Astrocyte of the spinal cord (primary cell): ENCODE measurements at regions not wholly inside any gene's neighbourhood (a gene's known extent, or its start where the extent isn't known, plus 50 kb on each side); places are given as distances from the start of the nearest gene placed in this dataset.

Source experiments
- DNase-seq: peaks from one replicate; pipeline ENCODE4 v3.0.0; 2011; ENCODE audit warnings: low read depth, low spot score
- H3K4me3 ChIP-seq: 2 replicates; pipeline ENCODE4 v1.5.1; 2011; ENCODE audit warnings: low read depth, mild to moderate bottlenecking, low read length, moderate library complexity
- in situ Hi-C: cut with HindIII; loops from 2 replicates; pipeline ENCODE4 v1.10.0; 2017; ENCODE audit warnings: low sequenced_read_pairs
- TF ChIP-seq, protein P1 (sequence below): IDR thresholded peaks from 2 replicates; pipeline ENCODE4 v1.5.1; 2012; ENCODE audit warnings: low read depth, mild to moderate bottlenecking, low read length, inconsistent platforms

GRCh38 chr15:50830477-50831354 lies 65.2 kb upstream of the SPPL2A start:
- no peak for DNase-seq
- in situ Hi-C loops = no loop called here
- TF ChIP-seq, protein P1, sequence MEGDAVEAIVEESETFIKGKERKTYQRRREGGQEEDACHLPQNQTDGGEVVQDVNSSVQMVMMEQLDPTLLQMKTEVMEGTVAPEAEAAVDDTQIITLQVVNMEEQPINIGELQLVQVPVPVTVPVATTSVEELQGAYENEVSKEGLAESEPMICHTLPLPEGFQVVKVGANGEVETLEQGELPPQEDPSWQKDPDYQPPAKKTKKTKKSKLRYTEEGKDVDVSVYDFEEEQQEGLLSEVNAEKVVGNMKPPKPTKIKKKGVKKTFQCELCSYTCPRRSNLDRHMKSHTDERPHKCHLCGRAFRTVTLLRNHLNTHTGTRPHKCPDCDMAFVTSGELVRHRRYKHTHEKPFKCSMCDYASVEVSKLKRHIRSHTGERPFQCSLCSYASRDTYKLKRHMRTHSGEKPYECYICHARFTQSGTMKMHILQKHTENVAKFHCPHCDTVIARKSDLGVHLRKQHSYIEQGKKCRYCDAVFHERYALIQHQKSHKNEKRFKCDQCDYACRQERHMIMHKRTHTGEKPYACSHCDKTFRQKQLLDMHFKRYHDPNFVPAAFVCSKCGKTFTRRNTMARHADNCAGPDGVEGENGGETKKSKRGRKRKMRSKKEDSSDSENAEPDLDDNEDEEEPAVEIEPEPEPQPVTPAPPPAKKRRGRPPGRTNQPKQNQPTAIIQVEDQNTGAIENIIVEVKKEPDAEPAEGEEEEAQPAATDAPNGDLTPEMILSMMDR = no peak
- H3K4me3 ChIP-seq = no peak overlapping the region

GRCh38 chr15:50828610-50829206 lies 63.2 kb upstream of the SPPL2A start:
- DNase-seq = peak; percentile 88
- TF ChIP-seq, protein P1 = no peak
- H3K4me3 ChIP-seq = no peak overlapping the region
- in situ Hi-C loops = no loop called here

DNA sequence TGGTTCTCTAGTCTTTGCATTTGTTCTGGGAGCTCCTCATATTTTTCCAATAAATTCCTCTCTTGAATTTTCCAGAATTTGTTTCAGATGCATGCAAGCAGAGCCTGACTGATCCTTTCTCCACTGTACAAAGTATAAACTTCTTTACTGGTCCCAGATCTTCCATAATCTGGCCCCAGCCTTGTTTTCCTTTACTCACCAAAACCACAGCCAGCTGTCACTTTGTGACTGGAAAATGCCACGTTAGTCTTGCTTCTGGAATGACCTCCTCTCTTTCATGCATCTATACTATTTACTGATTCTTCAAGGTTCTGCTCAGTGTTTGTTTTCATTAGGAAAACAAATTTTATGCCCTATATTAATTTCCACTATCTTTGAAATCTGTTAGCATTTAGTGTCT lies 60.4 kb upstream of the SPPL2A start:
- TF ChIP-seq, protein P1 = no peak
- no peak for DNase-seq
- no peak overlapping the region for H3K4me3 ChIP-seq
- in situ Hi-C loops = no loop called here

DNA sequence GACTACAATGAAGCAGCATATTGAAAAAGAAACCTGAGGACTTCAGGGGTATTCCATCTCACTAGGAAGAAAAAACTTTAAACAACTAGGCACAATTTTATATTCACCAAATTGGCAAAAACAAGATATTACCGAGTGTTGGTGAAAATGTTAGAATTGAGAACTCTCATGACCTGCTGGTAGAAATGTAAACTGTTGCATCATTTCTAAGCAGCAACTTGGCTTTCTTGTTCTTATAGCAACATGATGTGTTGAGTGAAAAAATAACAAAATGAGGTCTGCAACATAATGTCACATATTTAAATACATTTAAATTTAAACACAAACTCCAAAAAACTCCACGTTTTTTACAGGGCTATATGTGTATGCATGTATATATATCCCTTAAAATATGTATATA lies 59.0 kb upstream of the SPPL2A start:
- in situ Hi-C loops = no loop called here
- no peak for DNase-seq
- no peak overlapping the region for H3K4me3 ChIP-seq
- TF ChIP-seq, protein P1 = no peak

GRCh38 chr15:50823281-50823680 lies 57.8 kb upstream of the SPPL2A start:
- DNase-seq = no peak
- TF ChIP-seq, protein P1 = no peak
- in situ Hi-C loops = no loop called here
- no peak overlapping the region for H3K4me3 ChIP-seq

GRCh38 chr15:50821476-50821875 lies 56.0 kb upstream of the SPPL2A start:
- no peak overlapping the region for H3K4me3 ChIP-seq
- no peak for DNase-seq
- in situ Hi-C loops = no loop called here
- TF ChIP-seq, protein P1 = no peak
